ENCODE measurements at regions not wholly inside any gene's neighbourhood (a gene's known extent, or its start where the extent isn't known, plus 50 kb on each side); places are given as distances from the start of the nearest gene placed in this dataset.

DNA sequence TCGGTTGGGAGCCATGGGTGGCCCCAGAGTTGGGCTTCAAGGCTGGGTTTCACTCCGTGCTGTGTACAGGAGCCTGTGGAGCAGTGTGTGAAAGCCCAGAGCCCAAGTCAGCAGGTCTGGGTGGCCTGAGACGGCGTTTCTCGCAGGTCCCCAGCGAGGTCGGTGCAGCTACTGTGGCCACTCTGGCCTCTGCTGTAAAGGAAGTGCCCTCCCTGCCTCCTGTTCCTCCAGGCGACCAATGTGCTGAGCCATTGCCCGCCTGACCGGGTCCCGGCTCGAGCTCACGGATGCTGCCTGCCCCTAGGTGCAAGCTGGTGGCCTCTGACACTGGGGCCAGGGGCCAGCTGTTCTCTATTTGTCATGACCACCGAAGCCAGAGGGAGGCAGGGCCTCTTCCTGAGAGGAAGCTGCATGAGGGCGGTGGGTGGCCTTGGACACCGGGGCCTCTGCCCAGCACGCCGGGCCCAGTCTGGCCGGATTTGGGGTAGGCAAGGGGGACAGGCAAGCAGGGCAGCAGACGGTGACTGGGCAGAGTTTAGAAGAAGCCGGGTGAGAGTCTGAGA lies 170.9 kb downstream of the IRF8 start:
- ATAC-seq (ENCODE audit: low read depth), result no peak
- Histone ChIP-seq H3K27ac (ENCODE audit: poor library complexity, severe bottlenecking) (no peak overlapping the region), H3K36me3 (ENCODE audit: low read depth) (no peaks in the 10 kb centered on the region)

DNA sequence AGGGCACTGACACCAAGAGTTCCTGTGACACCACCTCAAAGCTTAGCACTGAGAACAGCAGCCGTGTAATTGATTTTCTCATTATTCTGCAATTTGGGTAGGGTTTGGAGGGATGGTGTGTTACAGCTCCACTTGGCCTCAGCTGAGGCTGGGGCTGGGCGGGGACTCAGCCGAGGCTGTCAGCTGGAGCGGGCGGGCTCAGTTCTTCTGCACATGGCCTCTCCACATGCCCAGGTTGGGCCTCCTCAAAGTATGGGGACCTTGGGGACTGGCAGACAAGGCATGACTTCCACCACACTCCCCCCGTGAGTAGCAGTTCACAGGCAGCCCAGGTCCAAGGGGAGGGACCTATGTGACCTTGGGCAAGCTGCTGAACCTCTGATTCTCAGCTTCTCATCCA lies 171.5 kb downstream of the IRF8 start:
- no peak for ATAC-seq (ENCODE audit: low read depth)
- TF ChIP-seq, protein P1, sequence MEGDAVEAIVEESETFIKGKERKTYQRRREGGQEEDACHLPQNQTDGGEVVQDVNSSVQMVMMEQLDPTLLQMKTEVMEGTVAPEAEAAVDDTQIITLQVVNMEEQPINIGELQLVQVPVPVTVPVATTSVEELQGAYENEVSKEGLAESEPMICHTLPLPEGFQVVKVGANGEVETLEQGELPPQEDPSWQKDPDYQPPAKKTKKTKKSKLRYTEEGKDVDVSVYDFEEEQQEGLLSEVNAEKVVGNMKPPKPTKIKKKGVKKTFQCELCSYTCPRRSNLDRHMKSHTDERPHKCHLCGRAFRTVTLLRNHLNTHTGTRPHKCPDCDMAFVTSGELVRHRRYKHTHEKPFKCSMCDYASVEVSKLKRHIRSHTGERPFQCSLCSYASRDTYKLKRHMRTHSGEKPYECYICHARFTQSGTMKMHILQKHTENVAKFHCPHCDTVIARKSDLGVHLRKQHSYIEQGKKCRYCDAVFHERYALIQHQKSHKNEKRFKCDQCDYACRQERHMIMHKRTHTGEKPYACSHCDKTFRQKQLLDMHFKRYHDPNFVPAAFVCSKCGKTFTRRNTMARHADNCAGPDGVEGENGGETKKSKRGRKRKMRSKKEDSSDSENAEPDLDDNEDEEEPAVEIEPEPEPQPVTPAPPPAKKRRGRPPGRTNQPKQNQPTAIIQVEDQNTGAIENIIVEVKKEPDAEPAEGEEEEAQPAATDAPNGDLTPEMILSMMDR (IDR thresholded peaks at IDR 0.05; ENCODE audit: poor library complexity, severe bottlenecking), result no peak
- Histone ChIP-seq H3K4me3 (ENCODE audit: severe bottlenecking) (no peak overlapping the region), H3K27me3 (ENCODE audit: insufficient read depth, poor library complexity, severe bottlenecking) (peaks cover 18% of the 10 kb centered on the region), H3K4me1 (ENCODE audit: insufficient read depth, poor library complexity, severe bottlenecking) (no peaks in the 10 kb centered on the region), H3K36me3 (ENCODE audit: low read depth) (no peaks in the 10 kb centered on the region), H3K9me3 (ENCODE audit: severe bottlenecking) (no peaks in the 10 kb centered on the region), H3K27ac (ENCODE audit: poor library complexity, severe bottlenecking) (no peak overlapping the region)
- no peak for DNase-seq (ENCODE audit: low spot score)

More for the DNA sequence above, 170.9 kb downstream of the IRF8 start:
- Histone ChIP-seq H3K9me3 (ENCODE audit: severe bottlenecking) (no peaks in the 10 kb centered on the region), H3K27me3 (ENCODE audit: insufficient read depth, poor library complexity, severe bottlenecking) (peaks cover 18% of the 10 kb centered on the region), H3K4me3 (ENCODE audit: severe bottlenecking) (no peak overlapping the region), H3K4me1 (ENCODE audit: insufficient read depth, poor library complexity, severe bottlenecking) (no peaks in the 10 kb centered on the region)
- TF ChIP-seq, protein P1 (IDR thresholded peaks at IDR 0.05; ENCODE audit: poor library complexity, severe bottlenecking), result no peak
- DNase-seq (ENCODE audit: low spot score), result no peak

DNA sequence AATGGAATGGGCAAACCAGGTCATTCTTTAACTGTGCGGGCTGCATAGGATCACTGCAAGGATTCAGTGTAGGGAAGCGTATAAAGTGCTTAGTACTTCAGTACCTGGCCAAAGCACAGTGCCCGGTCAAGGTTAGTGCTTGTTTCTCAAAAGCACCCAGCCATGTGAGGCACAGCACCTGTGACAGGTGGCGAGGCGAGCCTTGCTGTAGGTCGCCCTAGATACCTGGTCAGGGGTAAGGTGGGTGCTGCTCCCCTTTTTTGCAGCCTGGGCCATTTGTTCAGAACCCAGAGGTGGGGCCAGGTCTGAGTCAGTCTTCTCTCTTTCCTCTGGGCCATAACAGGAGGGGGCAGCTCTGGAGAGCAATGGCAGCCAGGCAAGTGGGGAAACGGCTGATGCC lies 172.0 kb downstream of the IRF8 start:
- Histone ChIP-seq H3K27me3 (ENCODE audit: insufficient read depth, poor library complexity, severe bottlenecking) (peaks cover 18% of the 10 kb centered on the region), H3K9me3 (ENCODE audit: severe bottlenecking) (no peaks in the 10 kb centered on the region)
- DNase-seq (ENCODE audit: low spot score), result no peak

DNA sequence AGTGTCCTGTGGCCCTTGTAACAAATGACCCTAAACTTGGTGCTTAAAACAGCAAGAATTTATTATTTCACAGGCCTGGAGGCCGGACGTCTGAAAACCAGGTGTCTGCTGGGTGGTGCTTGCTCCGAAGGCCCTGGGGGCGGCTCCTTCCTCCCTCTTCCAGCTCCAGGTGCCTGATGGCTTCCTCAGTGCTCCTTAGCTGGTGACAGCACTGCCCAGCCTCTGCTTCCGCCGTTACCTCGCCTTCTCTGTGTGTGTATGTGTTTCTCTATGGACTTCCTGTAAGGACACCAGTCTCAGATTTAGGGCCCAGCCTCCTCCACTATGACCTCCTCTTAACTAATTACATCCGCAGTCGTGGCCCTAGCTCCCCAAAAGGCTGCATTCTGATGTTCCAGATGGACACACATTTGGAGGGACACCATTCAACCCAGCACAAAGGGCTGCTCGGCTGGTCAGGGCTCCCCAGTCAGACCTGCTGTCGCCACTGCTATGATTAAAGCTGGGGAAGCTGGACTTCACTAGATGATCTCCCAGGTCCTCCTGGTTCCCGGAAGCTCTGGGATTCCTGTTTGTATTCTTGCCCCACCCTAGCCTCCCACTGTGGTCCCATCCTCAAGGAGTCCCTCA lies 172.8 kb downstream of the IRF8 start:
- no peak overlapping the region for H3K4me3 ChIP-seq (ENCODE audit: severe bottlenecking)
- peaks cover 14% of the 10 kb centered on the region for H3K27me3 ChIP-seq (ENCODE audit: insufficient read depth, poor library complexity, severe bottlenecking)
- H3K27ac ChIP-seq (ENCODE audit: poor library complexity, severe bottlenecking), result no peak overlapping the region
- ATAC-seq (ENCODE audit: low read depth), result no peak
- H3K36me3 ChIP-seq (ENCODE audit: low read depth), result no peaks in the 10 kb centered on the region
- DNase-seq (ENCODE audit: low spot score), result no peak
- H3K4me1 ChIP-seq (ENCODE audit: insufficient read depth, poor library complexity, severe bottlenecking), result no peaks in the 10 kb centered on the region
- TF ChIP-seq, protein P1 (IDR thresholded peaks at IDR 0.05; ENCODE audit: poor library complexity, severe bottlenecking), result no peak
- no peaks in the 10 kb centered on the region for H3K9me3 ChIP-seq (ENCODE audit: severe bottlenecking)

More for the DNA sequence above, 172.0 kb downstream of the IRF8 start:
- no peaks in the 10 kb centered on the region for H3K36me3 ChIP-seq (ENCODE audit: low read depth)
- no peak for ATAC-seq (ENCODE audit: low read depth)
- no peak overlapping the region for H3K27ac ChIP-seq (ENCODE audit: poor library complexity, severe bottlenecking)
- H3K4me1 ChIP-seq (ENCODE audit: insufficient read depth, poor library complexity, severe bottlenecking), result no peaks in the 10 kb centered on the region
- TF ChIP-seq, protein P1 (IDR thresholded peaks at IDR 0.05; ENCODE audit: poor library complexity, severe bottlenecking), result no peak
- H3K4me3 ChIP-seq (ENCODE audit: severe bottlenecking), result no peak overlapping the region
